GM18511 (cell line): ENCODE measurements at regions not wholly inside any gene's neighbourhood (a gene's known extent, or its start where the extent isn't known, plus 50 kb on each side); places are given as distances from the start of the nearest gene placed in this dataset.
A peak's percentile ranks its signal among the peaks of the same experiment; 100 is the strongest.

ENCODE experiments used
- ATAC-seq: cut with Tn5 transposase; IDR thresholded peaks from one replicate; pipeline ENCODE4 v1.9.1; 2021; ENCODE audit warnings: mild to moderate bottlenecking, moderate library complexity; ENCODE audit not compliant: unreplicated experiment

- no peak for ATAC-seq
Observed at GRCh38 chr20:6622041-6622440, 145.4 kb upstream of the BMP2 start.

- ATAC-seq: no peak
Observed at GRCh38 chr20:6618051-6618450, 149.4 kb upstream of the BMP2 start.

GRCh38 chr20:6616421-6616820 is 151.1 kb upstream of the BMP2 start:
- ATAC-seq: no peak

- ATAC-seq: peak; percentile 57
Observed at GRCh38 chr20:6614836-6615235, 152.7 kb upstream of the BMP2 start.

GRCh38 chr20:6613280-6613861 is 154.1 kb upstream of the BMP2 start:
- peak; percentile 76 for ATAC-seq

- peak; percentile 39 for ATAC-seq
Observed at GRCh38 chr20:6612606-6612923, 154.9 kb upstream of the BMP2 start.

- ATAC-seq: no peak
Observed at GRCh38 chr20:6611911-6612605, 155.4 kb upstream of the BMP2 start.

- ATAC-seq: no peak
Observed at GRCh38 chr20:6606651-6607050, 160.8 kb upstream of the BMP2 start.

GRCh38 chr20:6605055-6605935 is 162.2 kb upstream of the BMP2 start:
- no peak for ATAC-seq

- ATAC-seq: no peak
Observed at GRCh38 chr20:6604179-6604578, 163.3 kb upstream of the BMP2 start.

GRCh38 chr20:6599876-6600735 is 167.4 kb upstream of the BMP2 start:
- ATAC-seq: no peak

GRCh38 chr20:6595704-6596103 is 171.8 kb upstream of the BMP2 start:
- no peak for ATAC-seq

- no peak for ATAC-seq
Observed at GRCh38 chr20:6590891-6591637, 176.4 kb upstream of the BMP2 start.

- no peak for ATAC-seq
Observed at GRCh38 chr20:6588296-6588695, 179.2 kb upstream of the BMP2 start.

GRCh38 chr20:6583134-6583738 is 184.2 kb upstream of the BMP2 start:
- ATAC-seq: peak; percentile 93

GRCh38 chr20:6582449-6582848 is 185.0 kb upstream of the BMP2 start:
- no peak for ATAC-seq

GRCh38 chr20:6580486-6580885 is 187.0 kb upstream of the BMP2 start:
- no peak for ATAC-seq

- ATAC-seq: no peak
Observed at GRCh38 chr20:6579824-6580223, 187.7 kb upstream of the BMP2 start.

GRCh38 chr20:6579417-6579816 is 188.1 kb upstream of the BMP2 start:
- no peak for ATAC-seq

GRCh38 chr20:6577451-6577850 is 190.0 kb upstream of the BMP2 start:
- ATAC-seq: no peak
